NK-92 treated with Interleukin-12 subunit alpha and Interleukin-12 subunit beta, amount 100 ng/mL, for 24 hours (cell line): ENCODE measurements at regions not wholly inside any gene's neighbourhood (a gene's known extent, or its start where the extent isn't known, plus 50 kb on each side); places are given as distances from the start of the nearest gene placed in this dataset.

Experiments
- DNase-seq: peaks from one replicate; lab custom pipeline; 2025; lab: John Stamatoyannopoulos, UW

DNA sequence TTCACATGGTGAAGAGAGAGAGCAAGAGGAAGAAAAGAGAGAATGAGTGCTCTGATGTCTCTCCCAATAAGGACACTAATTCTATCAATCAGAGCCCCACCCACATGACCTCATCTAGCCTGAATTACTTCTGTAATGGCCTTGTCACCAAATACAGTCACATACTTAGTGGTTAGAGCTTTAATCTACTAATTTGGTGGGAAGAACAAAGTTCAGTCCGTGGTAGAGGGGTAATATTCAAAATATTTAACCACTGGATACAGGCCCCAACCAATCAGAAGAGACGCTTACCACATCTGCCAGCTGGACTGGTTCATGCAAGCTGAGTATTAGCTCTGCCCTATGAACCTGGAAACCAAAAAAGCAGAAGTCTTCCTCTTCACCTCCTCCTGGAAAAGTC, 336.3 kb upstream of the NFE2L3 start:
- DNase-seq = no peak

DNA sequence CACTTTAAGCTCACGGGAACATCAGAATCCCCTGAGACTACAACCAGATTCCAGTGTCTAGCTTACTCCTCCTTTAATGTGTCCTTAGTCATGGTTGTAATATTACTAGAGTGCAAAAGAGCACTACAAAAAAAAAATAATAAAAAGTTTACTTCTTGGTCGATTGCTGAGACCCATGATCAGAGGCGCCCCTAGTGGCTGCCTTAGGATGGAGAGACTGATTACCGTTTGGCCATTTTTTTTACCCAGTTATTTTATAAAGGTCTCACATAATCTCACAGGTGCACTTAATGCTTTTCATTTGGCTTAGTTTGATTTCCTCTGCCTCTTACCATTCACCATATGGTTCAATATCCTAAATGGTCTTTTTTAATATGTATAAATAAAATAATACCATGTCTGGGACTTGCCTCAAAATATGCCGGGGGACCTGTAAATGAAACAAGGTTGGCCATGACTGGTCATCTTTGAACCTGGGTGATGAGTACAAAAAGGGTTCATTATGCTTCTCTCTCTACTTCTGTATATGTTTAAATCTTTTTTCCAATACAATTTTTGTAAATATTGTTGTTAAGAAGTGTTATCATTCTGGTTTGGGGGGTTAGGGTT, 331.5 kb upstream of the NFE2L3 start:
- DNase-seq = no peak

- no peak for DNase-seq
These were observed 330.8 kb upstream of the NFE2L3 start for GRCh38 chr7:25821225-25821624.

DNA sequence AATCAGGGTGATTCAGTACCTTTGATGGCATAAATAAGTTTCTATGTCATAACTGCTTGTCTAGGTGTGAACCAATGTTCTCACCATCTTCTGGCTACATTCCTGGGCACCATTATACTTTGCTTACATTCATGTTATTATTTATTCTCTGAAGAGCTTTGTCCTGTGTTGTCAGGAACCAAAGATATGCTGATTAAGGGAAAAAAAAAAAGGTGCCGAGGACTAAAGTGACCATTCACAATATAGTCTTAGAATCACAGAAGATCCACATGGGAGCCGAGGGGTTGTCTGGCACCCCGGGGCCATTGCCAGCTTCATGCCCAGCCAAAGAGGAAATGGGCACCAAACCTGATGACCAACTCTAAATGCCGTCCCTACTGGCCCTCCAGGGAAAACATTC, 329.2 kb upstream of the NFE2L3 start:
- DNase-seq = no peak

DNA sequence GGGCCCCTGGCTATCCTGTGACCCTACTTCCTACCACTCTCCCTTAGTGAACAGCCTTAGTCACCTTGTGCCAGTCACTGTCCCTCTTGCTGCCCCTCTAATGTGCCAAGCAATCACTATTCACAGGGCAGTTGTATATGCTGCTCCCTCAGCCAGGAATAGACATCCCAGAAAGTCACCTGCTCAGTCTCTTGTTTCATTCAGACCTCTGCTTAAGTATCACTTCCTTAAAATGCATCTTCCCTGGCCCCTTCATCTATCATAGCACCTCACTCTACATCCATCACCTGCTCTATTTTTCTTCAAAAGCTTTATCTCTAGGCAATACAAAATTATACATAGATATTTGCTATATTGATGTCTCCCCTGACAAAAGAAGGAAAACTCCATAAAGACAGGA, 328.4 kb upstream of the NFE2L3 start:
- no peak for DNase-seq

DNA sequence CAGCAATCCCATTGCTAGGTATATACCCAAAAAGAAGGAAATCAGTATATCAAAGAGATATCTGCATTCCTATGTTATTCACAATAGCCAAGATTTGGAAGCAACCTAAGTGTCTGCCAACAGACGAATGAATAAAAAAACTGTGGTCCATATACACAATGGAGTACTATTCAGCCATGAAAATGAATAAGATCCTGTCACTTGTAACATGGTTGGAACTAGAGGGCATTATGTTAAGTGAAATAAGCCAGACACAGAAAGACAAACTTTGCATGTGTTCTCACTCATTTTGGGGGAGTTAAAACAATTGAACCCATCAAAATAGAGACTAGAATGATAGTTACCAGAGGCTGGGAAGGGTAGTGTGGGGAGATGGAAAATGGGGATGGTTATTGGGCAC, 323.5 kb upstream of the NFE2L3 start:
- no peak for DNase-seq

DNA sequence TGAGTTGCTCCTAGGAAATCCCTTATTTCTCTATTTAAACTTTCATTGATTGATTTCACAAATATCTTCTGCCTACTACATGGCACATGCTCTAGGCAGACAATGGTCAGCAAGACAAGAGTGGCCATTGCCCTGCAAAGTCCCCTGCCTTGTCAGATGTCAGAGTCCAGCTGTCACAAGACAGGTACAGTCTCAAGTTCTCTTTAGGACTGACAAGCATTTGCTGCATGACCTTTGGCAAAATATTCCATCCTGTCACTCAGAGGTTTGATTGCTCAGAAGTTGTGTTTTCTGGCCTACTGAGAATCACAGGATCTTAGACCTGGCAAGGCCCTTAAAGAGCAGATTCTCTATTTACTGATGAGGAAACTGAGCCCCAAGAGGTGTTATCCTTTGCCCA, 322.3 kb upstream of the NFE2L3 start:
- DNase-seq = no peak

DNA sequence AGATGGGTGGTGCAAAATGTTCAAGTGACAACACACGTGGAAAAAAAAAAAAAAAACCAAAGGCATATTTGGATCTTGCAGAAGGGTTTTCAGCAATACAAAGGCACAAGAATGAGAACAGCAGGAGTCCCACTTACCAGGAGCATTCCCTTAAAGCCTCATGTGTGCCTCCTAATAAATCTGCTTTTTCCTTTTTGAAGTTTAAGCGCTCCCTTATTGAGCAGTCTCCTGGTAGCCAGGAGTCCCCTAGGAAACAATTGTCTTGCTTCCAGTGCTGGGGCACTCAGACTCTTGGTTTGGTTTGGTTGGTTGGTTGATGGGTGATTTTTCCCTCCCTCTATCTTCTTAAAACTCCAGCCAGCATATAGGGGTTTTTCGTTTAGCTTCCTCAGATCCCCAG, 321.8 kb upstream of the NFE2L3 start:
- DNase-seq = no peak

GRCh38 chr7:25831062-25831691, 320.8 kb upstream of the NFE2L3 start:
- no peak for DNase-seq

GRCh38 chr7:25831831-25832411, 320.1 kb upstream of the NFE2L3 start:
- no peak for DNase-seq

DNA sequence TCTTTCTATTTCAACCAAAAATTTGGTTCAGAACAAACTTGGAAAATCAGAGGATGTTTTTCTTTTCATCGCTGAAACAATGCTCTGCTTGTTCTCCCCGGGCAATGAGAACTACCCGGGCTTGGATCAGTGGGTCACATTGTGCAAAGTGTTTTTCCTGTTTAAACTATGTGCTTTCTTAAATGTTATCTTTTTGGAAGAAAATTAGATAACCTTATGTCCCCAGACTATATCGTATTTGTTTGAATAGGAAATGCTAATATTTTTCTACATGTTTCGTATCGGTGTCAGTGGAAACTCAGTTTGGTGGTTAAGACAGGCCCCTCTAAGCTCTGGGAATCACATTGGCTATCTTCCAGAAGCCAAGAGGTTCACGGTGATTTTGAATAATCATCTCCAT, 319.5 kb upstream of the NFE2L3 start:
- no peak for DNase-seq

- no peak for DNase-seq
These were observed 319.1 kb upstream of the NFE2L3 start for GRCh38 chr7:25832929-25833328.

DNA sequence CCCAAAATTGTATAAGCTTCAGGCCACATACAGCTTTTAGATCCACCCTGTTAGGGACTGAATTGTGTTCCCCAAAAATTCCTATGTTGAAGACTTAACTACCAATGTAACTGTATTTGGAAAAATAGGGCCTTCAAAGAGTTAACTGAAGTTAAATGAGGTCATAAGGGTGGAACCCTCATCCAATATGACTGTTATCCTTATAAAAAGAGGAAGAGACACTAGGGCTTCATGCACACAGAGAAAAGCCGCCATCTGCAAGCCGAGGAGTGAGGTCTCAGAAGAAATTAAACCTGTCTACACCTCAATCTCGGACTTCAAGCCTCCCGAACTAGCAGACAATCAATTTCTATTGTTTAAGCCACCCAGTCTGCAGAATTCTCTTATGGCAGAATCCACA, 317.9 kb upstream of the NFE2L3 start:
- no peak for DNase-seq

- DNase-seq = no peak
These were observed 316.8 kb upstream of the NFE2L3 start for GRCh38 chr7:25835197-25835596.

- DNase-seq = no peak
These were observed 312.8 kb upstream of the NFE2L3 start for GRCh38 chr7:25839084-25839769.

DNA sequence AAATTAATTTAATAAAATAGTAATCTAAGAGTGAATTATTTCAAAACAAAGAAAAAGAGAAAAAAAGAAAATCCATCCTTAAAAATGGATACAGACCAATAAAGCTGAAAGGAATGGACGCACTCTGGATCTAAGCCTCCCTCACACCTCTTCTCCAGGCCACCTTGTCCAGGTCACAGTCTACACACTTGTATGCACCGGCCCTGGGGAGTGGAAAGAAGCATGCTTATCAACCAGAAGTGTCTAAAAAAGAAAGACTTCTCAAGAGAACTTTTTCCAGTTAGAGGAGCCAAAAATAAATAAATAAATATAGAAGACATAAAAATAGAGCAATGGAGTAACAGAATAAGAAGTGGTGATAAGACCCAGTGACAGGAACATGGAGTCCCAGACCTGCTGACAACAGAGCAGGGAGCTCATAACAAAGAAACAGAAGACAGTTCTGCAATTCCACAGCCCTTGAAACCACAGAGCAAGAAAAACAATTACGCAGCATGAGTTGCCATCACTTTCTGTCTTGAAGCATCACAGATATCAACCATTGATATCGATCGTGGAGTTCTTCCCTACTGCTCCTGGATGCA, 311.7 kb upstream of the NFE2L3 start:
- no peak for DNase-seq

- no peak for DNase-seq
These were observed 310.4 kb upstream of the NFE2L3 start for GRCh38 chr7:25841575-25841974.

DNA sequence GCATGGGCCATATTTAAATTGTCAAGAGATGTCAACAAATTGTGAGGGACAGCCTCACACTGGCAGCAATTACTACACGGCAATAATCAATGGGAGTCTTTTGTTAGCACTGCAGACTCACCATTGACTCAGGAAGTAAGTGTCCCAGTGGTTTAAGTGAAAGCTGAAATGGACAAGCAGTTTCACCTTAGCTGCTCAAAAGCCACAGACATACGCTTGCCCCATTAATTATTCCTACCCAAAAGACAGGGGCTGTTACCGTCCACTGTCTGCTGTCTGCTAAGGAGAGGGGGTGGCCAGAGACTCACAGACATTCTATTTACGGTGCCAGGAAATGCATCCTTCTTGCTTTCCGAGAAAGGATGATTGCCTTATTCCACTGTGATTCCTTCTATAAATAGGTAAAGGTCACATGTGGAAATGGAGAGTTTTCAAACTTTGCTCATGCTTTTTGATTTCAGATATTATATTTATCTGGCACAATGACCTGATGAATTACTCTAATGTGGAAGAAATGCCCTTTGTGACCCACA, 309.7 kb upstream of the NFE2L3 start:
- no peak for DNase-seq

DNA sequence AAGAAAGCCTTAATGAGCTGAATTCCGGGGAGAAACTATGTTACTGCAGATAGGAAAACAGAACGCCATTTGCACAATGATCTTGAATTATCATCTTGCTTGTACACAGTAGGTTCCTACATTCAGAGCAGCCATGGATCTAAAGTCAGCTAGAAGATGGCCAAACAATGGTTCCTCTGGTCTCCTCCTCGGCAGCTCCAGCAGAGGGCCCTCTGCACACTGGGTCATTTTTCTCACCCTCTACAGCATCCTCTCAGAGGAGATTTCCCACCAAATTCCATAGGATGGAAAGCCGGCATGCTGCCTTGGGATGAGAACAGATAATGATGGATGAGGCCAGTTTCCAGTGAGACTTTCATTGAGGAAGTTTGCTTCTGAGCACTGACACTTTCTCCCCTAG, 308.5 kb upstream of the NFE2L3 start:
- DNase-seq = no peak

DNA sequence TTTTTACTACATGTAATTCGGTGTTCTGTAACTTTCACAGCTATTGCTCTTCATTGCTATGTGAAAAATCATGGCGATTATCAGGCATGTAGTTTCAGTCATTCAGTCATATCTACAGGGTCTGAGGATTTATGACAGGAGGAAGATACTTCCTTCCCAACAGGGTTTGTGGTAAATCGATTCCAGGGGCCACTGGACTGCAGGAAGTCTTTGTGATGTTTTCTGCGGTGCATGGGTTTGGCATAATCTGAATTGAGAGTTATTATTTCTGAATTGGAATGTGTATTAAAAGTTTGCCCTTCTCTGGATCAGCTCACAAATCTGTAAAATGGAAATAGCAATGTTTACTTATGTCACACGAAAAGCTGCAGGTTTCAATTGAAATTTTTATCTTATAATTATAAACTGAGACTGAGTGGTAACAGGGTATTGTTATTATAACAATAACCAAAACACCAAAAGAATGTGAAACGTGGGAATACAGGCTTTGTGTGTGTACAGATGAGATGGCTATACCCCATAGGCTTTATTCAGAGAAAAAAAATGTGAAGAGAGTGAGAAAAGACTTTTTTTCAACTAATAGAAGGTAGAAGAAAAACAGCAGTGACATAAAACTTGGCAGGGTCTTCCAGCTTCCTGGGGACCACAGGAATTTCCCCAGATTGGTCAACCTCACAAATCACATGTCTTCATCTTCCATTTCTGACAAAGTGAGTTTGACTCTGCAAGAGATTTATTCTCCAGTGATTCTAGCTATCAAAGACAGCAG, 307.7 kb upstream of the NFE2L3 start:
- no peak for DNase-seq

DNA sequence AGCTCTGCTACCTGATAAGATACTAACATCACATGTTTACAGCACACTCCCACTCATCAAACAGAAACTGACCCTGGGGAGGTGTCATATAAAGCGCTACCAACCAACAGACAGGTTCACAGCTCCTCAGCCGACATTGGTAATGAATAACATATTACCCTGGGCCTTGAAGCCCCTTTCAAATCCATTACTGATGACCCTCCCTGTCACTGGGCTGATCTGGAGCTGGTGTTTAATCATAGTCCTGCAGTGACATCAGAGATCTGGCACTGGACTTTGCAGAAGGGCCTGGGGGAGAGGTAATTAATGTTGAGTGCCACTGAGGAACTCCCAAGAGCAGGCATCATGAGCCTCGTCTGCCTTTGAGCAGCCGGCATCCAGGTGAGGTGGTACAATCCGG, 306.5 kb upstream of the NFE2L3 start:
- DNase-seq = no peak

- no peak for DNase-seq
These were observed 305.3 kb upstream of the NFE2L3 start for GRCh38 chr7:25846722-25847121.
